HEK293 (cell line): ENCODE measurements at regions not wholly inside any gene's neighbourhood (a gene's known extent, or its start where the extent isn't known, plus 50 kb on each side); places are given as distances from the start of the nearest gene placed in this dataset.
A peak's percentile ranks its signal among the peaks of the same experiment; 100 is the strongest.

ENCODE experiments used
- CTCF ChIA-PET: fragments of 350-600 bp; formaldehyde crosslinking; extraction: SDS; loops from one replicate; lab custom pipeline; 2021; ENCODE audit warnings: antibody characterized with exemption; lab: Yijun Ruan, JAX
- POLR2A ChIA-PET: fragments of 300-600 bp; formaldehyde crosslinking; extraction: SDS; loops from one replicate; lab custom pipeline; 2020; ENCODE audit warnings: antibody characterized with exemption, inconsistent platforms; lab: Yijun Ruan, JAX
- H3K27ac ChIP-seq: fragments of 200-500 bp; sonication (Bioruptor generic); 2 replicates; pipeline ENCODE4 v1.5.1; 2014; ENCODE audit warnings: low read depth, low read length, control low read depth, inconsistent platforms; ENCODE audit errors: extremely low read depth
- H3K36me3 ChIP-seq, 2 experiments: fragments of 200-500 bp in 1 of 2; sonication (Bioruptor generic) in 1 of 2; 1 replicate in 1 of 2; 2 replicates in 1 of 2; pipeline ENCODE4 v1.5.1; 2014 to 2017; ENCODE audit warnings: inconsistent platforms in 2 of 2, low read length in 2 of 2; ENCODE audit not compliant: control insufficient read depth in 2 of 2, insufficient read depth in 1 of 2
- H3K4me1 ChIP-seq: fragments of 200-500 bp; sonication (Bioruptor generic); 2 replicates; pipeline ENCODE4 v1.5.1; 2014; ENCODE audit warnings: mild to moderate bottlenecking, low read length, inconsistent platforms; ENCODE audit not compliant: control insufficient read depth, insufficient read depth
- H3K4me3 ChIP-seq: 2 replicates; pipeline ENCODE4 v1.5.1; 2011; ENCODE audit warnings: low read depth, mild to moderate bottlenecking, control low read depth, low read length, moderate library complexity
- H3K9me3 ChIP-seq: fragments of 200-500 bp; sonication (Bioruptor generic); 2 replicates; pipeline ENCODE4 v1.5.1; 2014; ENCODE audit warnings: low read depth, low read length, inconsistent platforms; ENCODE audit not compliant: control insufficient read depth, insufficient read depth
- ATF2 ChIP-seq: fragments of 450-650 bp; formaldehyde crosslinking; IDR thresholded peaks from 2 replicates; pipeline ENCODE4 v1.5.1; 2016; ENCODE audit warnings: missing biosample characterization, missing genetic modification characterization, low read depth
- EGR2 ChIP-seq: fragments of 450-650 bp; formaldehyde crosslinking; IDR thresholded peaks from 2 replicates; pipeline ENCODE4 v1.5.1; 2016; ENCODE audit warnings: low read depth, missing biosample characterization, missing genetic modification characterization
- KLF10 ChIP-seq: fragments of 450-650 bp; IDR thresholded peaks from 2 replicates; pipeline ENCODE4 v1.5.1; 2018; ENCODE audit warnings: missing biosample characterization, mild to moderate bottlenecking, missing genetic modification characterization
- KLF8 ChIP-seq: fragments of 450-650 bp; formaldehyde crosslinking; IDR thresholded peaks from 2 replicates; pipeline ENCODE4 v1.5.1; 2016; ENCODE audit warnings: missing biosample characterization, missing genetic modification characterization
- OSR2 ChIP-seq: fragments of 450-650 bp; formaldehyde crosslinking; IDR thresholded peaks from 2 replicates; pipeline ENCODE4 v1.5.1; 2016; ENCODE audit warnings: missing biosample characterization, missing genetic modification characterization
- PRDM6 ChIP-seq: fragments of 450-650 bp; formaldehyde crosslinking; IDR thresholded peaks from 2 replicates; pipeline ENCODE4 v1.5.1; 2017; ENCODE audit warnings: missing biosample characterization, missing genetic modification characterization
- ZBTB6 ChIP-seq: fragments of 450-650 bp; formaldehyde crosslinking; IDR thresholded peaks from 2 replicates; pipeline ENCODE4 v1.5.1; 2017; ENCODE audit warnings: missing biosample characterization, missing genetic modification characterization
- ZNF157 ChIP-seq: fragments of 450-650 bp; formaldehyde crosslinking; IDR thresholded peaks from 2 replicates; pipeline ENCODE4 v1.5.1; 2016; ENCODE audit warnings: missing biosample characterization, missing genetic modification characterization
- ZNF211 ChIP-seq: fragments of 450-650 bp; formaldehyde crosslinking; IDR thresholded peaks from 2 replicates; pipeline ENCODE4 v1.5.1; 2016; ENCODE audit warnings: low read depth, missing biosample characterization, missing genetic modification characterization
- ZNF274 ChIP-seq, 2 experiments: fragments of 200-500 bp in 1 of 2; fragments of 450-650 bp in 1 of 2; sonication (Bioruptor generic) in 1 of 2; formaldehyde crosslinking in 1 of 2; IDR thresholded peaks; 2 replicates each; pipeline versions ENCODE4 v1.5.1 to v1.6.1; 2014 to 2016; ENCODE audit warnings: borderline replicate concordance in 1 of 2, inconsistent platforms in 1 of 2, low read length in 1 of 2, missing biosample characterization in 1 of 2, missing genetic modification characterization in 1 of 2
- ZNF555 ChIP-seq: fragments of 450-650 bp; formaldehyde crosslinking; conservative IDR thresholded peaks from 2 replicates; pipeline ENCODE4 v1.5.1; 2017; ENCODE audit warnings: missing biosample characterization, mild to moderate bottlenecking, missing genetic modification characterization, inconsistent platforms
- TF ChIP-seq, protein P1 (sequence below): fragments of 450-650 bp; formaldehyde crosslinking; IDR thresholded peaks from 2 replicates; pipeline ENCODE4 v1.5.1; 2017; ENCODE audit warnings: missing biosample characterization, missing genetic modification characterization

- POLR2A ChIA-PET = no interaction called here
- Histone ChIP-seq H3K36me3 (no peaks in the 10 kb centered on the region), H3K4me1 (peaks cover 4% of the 10 kb centered on the region; the same call in 1 of the 2 replicates), H3K9me3 (no peaks in the 10 kb centered on the region), H3K27ac (no peak overlapping the region), H3K4me3 (no peak overlapping the region)
- TF ChIP-seq ATF2 (tag by site-specific recombination) (no peak), ZBTB6 (no peak), KLF10 (tag by site-specific recombination) (no peak), PRDM6 (tag by site-specific recombination) (peak; percentile 63; the same call in 1 of the 2 replicates)
- CTCF ChIA-PET = interaction anchor here (0.9 kb wide), 1 partner anchor 16 kb away, joined by 3 read pairs; no protein-coding TSS in a partner anchor
Measured at GRCh38 chr2:64214281-64215115, 70.3 kb upstream of the PELI1 start.

DNA sequence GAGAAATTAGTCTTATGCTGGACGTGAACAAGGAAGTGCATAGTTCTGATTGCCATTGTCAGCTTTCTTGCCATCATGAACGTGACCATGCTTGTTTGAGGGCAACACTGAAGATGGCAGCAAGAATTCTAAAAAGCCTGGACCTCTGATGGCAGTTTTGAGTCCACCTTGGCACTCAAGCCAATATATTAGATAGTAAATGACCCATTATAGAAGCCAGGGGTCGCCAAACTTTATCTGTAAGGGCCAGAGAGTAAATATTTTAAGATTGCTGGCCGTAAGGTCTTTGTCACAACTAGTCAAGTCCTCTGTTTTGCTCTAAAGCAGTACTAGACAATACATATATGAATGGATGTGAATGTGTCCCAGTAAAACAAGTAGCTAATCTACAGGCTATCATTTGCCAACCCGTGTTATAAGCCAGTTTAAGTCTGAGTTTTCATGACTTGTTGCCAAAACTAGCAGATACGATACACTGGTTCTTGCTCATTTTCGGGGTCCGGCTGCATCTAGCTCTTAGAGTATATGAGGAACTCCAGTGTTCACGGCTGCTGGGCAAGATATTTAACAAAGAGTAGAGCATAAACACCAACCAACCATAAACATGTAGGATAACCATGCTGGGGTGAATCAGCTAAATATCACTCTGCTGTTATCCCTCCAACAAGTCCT, 73.1 kb upstream of the PELI1 start:
- H3K27ac ChIP-seq = no peak overlapping the region
- no peak for TF ChIP-seq EGR2 (tag by site-specific recombination)
- no peak for TF ChIP-seq OSR2 (tag by site-specific recombination)
- no peak for TF ChIP-seq ZNF211
- no peak for TF ChIP-seq ZNF274 (IDR thresholded peaks at IDR 0.05; ENCODE audit: low read length)
- TF ChIP-seq ZNF274 (tag by site-specific recombination; IDR thresholded peaks at IDR 0.05; ENCODE audit: borderline replicate concordance) = no peak
- TF ChIP-seq KLF8 = no peak
- TF ChIP-seq, protein P1, sequence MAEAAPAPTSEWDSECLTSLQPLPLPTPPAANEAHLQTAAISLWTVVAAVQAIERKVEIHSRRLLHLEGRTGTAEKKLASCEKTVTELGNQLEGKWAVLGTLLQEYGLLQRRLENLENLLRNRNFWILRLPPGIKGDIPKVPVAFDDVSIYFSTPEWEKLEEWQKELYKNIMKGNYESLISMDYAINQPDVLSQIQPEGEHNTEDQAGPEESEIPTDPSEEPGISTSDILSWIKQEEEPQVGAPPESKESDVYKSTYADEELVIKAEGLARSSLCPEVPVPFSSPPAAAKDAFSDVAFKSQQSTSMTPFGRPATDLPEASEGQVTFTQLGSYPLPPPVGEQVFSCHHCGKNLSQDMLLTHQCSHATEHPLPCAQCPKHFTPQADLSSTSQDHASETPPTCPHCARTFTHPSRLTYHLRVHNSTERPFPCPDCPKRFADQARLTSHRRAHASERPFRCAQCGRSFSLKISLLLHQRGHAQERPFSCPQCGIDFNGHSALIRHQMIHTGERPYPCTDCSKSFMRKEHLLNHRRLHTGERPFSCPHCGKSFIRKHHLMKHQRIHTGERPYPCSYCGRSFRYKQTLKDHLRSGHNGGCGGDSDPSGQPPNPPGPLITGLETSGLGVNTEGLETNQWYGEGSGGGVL (tag by site-specific recombination) = no peak
- TF ChIP-seq ZNF157 (tag by site-specific recombination) = no peak
- TF ChIP-seq ZNF555 (tag by site-specific recombination) = no peak
- TF ChIP-seq, all 188 proteins: peak for 0
- peaks cover 4% of the 10 kb centered on the region; the same call in 1 of the 2 replicates for H3K4me1 ChIP-seq
- H3K9me3 ChIP-seq = no peaks in the 10 kb centered on the region
- ChIA-PET POLR2A (no interaction called here), CTCF (interaction anchor here (1.1 to 2.1 kb wide), 3 partner anchors 11 to 114 kb away, joined by 3 to 8 read pairs (median 3); no protein-coding TSS in a partner anchor)
- H3K4me3 ChIP-seq = no peak overlapping the region
- no peaks in the 10 kb centered on the region for H3K36me3 ChIP-seq
